ENCODE measurements at regions not wholly inside any gene's neighbourhood (a gene's known extent, or its start where the extent isn't known, plus 50 kb on each side); places are given as distances from the start of the nearest gene placed in this dataset.

DNA sequence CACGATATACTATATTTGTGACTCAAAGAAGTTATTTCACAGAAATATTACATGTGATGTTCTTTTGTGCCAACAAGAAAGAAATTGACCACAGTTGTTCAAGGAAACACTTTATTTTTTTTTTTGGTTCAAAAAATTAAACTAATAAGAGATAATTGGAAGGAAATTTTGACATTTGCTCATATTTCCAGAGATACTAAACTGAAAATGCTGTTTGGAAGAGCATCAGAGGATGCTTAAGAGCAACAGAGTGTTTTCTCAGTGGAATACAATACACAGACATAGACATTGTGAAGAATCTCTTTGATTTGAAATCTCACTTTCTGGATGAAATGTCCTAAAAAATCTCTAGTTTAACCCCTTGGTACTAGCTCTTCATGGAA is 760.4 kb upstream of the CXADR start:
- Histone ChIP-seq H3K27ac (ENCODE audit: low read length) (no peak overlapping the region), H3K9me3 (ENCODE audit: control insufficient read depth in 2 of 2, low read length in 2 of 2) (no peaks in the 10 kb centered on the region), H3K36me3 (ENCODE audit: control insufficient read depth in 2 of 2, insufficient read depth in 2 of 2, low read length in 2 of 2) (no peaks in the 10 kb centered on the region), H3K9ac (ENCODE audit: low read length in 2 of 2) (no peak overlapping the region), H3K4me3 (ENCODE audit: low read length in 2 of 2) (no peak overlapping the region), H3K27me3 (ENCODE audit: control insufficient read depth in 1 of 2, insufficient read depth in 2 of 2, low read length in 2 of 2) (no peaks in the 10 kb centered on the region), H3K4me1 (ENCODE audit: control insufficient read depth, insufficient read depth, low read length) (peaks cover 4% of the 10 kb centered on the region)

DNA sequence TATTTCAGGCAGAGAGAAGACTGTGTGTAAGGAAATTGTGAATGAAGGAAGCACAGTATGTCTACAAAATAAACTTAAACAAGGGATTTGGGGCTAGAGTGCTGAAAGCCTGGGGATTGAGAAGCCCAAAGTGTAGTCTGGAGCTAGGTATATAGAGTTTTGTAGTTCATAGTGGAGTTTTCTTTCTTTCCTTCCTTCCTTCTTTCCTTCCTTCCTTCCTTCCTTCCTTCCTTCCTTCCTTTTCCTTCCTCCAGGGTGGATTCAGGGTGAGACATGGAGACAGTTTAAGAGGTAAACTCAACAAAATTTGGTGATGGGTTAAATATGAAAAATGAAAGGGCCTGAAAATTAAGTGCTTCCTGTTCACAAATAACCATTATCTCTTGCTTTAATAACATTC is 757.8 kb upstream of the CXADR start:
- H3K4me1 ChIP-seq (ENCODE audit: control insufficient read depth, insufficient read depth, low read length), result peaks cover 4% of the 10 kb centered on the region
- no peak overlapping the region for H3K27ac ChIP-seq (ENCODE audit: low read length)
- no peak overlapping the region for H3K9ac ChIP-seq (ENCODE audit: low read length in 2 of 2)
- H3K27me3 ChIP-seq (ENCODE audit: control insufficient read depth in 1 of 2, insufficient read depth in 2 of 2, low read length in 2 of 2), result no peaks in the 10 kb centered on the region
- H3K36me3 ChIP-seq (ENCODE audit: control insufficient read depth in 2 of 2, insufficient read depth in 2 of 2, low read length in 2 of 2), result no peaks in the 10 kb centered on the region
- no peak overlapping the region for H3K4me3 ChIP-seq (ENCODE audit: low read length in 2 of 2)
- no peaks in the 10 kb centered on the region for H3K9me3 ChIP-seq (ENCODE audit: control insufficient read depth in 2 of 2, low read length in 2 of 2)

DNA sequence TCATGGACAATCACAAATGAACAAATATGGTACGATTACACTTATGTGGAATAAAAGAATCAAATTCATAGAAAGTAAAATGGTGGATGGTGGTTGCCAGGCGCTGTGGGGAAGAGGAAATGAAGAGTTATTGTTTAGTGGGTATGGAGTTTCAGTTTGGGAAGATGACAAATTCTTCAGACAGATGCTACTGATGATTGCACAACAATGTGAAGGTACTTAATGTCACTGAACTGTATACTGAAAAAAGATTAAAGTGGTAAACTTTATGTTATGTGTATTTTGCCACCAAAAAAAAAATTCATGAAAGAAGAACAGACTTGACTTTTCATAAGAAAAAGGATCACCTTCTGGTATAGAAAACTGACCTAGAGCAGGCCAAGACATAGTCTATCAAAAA is 745.6 kb upstream of the CXADR start:
- no peak overlapping the region for H3K9ac ChIP-seq (ENCODE audit: low read length in 2 of 2)
- H3K36me3 ChIP-seq (ENCODE audit: control insufficient read depth in 2 of 2, insufficient read depth in 2 of 2, low read length in 2 of 2), result no peaks in the 10 kb centered on the region
- H3K27ac ChIP-seq (ENCODE audit: low read length), result no peak overlapping the region
- no peaks in the 10 kb centered on the region for H3K4me1 ChIP-seq (ENCODE audit: control insufficient read depth, insufficient read depth, low read length)
- no peaks in the 10 kb centered on the region for H3K9me3 ChIP-seq (ENCODE audit: control insufficient read depth in 2 of 2, low read length in 2 of 2)
- no peak overlapping the region for H3K4me3 ChIP-seq (ENCODE audit: low read length in 2 of 2)
- no peaks in the 10 kb centered on the region for H3K27me3 ChIP-seq (ENCODE audit: control insufficient read depth in 1 of 2, insufficient read depth in 2 of 2, low read length in 2 of 2)

DNA sequence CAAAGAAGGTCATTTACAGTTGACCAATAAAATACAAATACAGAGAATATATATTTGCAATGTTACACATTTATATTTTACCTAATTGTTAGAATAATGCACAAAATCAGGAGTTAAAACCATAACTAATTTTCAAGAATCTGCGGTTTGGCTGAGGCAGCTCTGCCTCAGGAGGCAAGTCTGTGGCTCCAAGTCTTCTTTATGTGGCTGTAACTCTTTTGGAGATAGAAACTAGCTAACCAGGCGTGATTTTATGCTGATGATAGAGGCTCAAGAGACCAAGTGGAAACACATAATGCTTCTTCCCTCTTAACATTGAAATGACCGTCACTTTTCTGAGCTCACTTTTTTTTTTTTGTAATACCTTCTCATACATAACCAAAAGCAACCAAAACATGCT is 744.7 kb upstream of the CXADR start:
- no peaks in the 10 kb centered on the region for H3K36me3 ChIP-seq (ENCODE audit: control insufficient read depth in 2 of 2, insufficient read depth in 2 of 2, low read length in 2 of 2)
- no peaks in the 10 kb centered on the region for H3K27me3 ChIP-seq (ENCODE audit: control insufficient read depth in 1 of 2, insufficient read depth in 2 of 2, low read length in 2 of 2)
- H3K4me1 ChIP-seq (ENCODE audit: control insufficient read depth, insufficient read depth, low read length), result no peaks in the 10 kb centered on the region
- H3K9ac ChIP-seq (ENCODE audit: low read length in 2 of 2), result no peak overlapping the region
- no peak overlapping the region for H3K27ac ChIP-seq (ENCODE audit: low read length)
- no peaks in the 10 kb centered on the region for H3K9me3 ChIP-seq (ENCODE audit: control insufficient read depth in 2 of 2, low read length in 2 of 2)
- H3K4me3 ChIP-seq (ENCODE audit: low read length in 2 of 2), result no peak overlapping the region

DNA sequence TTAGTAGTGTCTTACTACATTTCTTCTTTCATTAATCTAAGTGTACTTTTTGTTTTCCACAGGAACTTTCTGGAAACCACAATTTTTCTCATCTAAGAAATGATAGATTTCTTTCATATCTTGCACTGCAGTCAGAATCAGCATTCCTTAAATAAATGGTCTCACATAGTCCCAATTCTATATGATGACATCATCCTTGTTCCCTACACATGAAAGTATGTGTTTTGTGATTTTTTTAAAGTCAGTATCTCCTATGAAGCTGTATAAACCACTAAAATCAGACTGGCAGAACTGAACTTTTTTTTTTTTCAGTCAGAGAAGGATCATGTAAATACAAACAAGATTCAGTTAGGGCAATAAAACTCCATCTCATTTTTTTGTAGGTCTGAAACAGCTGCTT is 742.6 kb upstream of the CXADR start:
- Histone ChIP-seq H3K4me3 (ENCODE audit: low read length in 2 of 2) (no peak overlapping the region), H3K27ac (ENCODE audit: low read length) (no peak overlapping the region), H3K9me3 (ENCODE audit: control insufficient read depth in 2 of 2, low read length in 2 of 2) (no peaks in the 10 kb centered on the region), H3K36me3 (ENCODE audit: control insufficient read depth in 2 of 2, insufficient read depth in 2 of 2, low read length in 2 of 2) (no peaks in the 10 kb centered on the region), H3K27me3 (ENCODE audit: control insufficient read depth in 1 of 2, insufficient read depth in 2 of 2, low read length in 2 of 2) (no peaks in the 10 kb centered on the region), H3K4me1 (ENCODE audit: control insufficient read depth, insufficient read depth, low read length) (no peaks in the 10 kb centered on the region), H3K9ac (ENCODE audit: low read length in 2 of 2) (no peak overlapping the region)

DNA sequence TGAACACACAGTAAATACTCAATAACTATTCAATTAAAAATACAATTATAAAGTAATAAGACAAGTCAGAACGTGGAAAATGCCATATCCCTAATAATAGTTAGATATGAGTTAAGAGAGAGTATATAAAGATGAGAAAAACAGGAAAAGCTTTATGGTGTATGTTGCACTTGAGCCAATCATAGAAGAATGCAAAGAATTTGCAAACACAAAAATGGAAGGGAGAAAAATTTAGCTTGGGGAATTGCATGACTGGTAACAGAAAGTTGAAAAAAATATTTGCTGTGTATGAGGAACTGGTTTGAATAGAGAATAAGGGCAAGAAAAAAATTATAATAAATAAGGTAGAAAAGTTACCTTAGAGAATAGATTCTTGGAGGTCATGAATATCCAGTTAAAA is 739.6 kb upstream of the CXADR start:
- no peaks in the 10 kb centered on the region for H3K27me3 ChIP-seq (ENCODE audit: control insufficient read depth in 1 of 2, insufficient read depth in 2 of 2, low read length in 2 of 2)
- H3K9ac ChIP-seq (ENCODE audit: low read length in 2 of 2), result no peak overlapping the region
- H3K4me1 ChIP-seq (ENCODE audit: control insufficient read depth, insufficient read depth, low read length), result no peaks in the 10 kb centered on the region
- H3K27ac ChIP-seq (ENCODE audit: low read length), result no peak overlapping the region
- no peaks in the 10 kb centered on the region for H3K9me3 ChIP-seq (ENCODE audit: control insufficient read depth in 2 of 2, low read length in 2 of 2)
- no peak overlapping the region for H3K4me3 ChIP-seq (ENCODE audit: low read length in 2 of 2)
- no peaks in the 10 kb centered on the region for H3K36me3 ChIP-seq (ENCODE audit: control insufficient read depth in 2 of 2, insufficient read depth in 2 of 2, low read length in 2 of 2)

DNA sequence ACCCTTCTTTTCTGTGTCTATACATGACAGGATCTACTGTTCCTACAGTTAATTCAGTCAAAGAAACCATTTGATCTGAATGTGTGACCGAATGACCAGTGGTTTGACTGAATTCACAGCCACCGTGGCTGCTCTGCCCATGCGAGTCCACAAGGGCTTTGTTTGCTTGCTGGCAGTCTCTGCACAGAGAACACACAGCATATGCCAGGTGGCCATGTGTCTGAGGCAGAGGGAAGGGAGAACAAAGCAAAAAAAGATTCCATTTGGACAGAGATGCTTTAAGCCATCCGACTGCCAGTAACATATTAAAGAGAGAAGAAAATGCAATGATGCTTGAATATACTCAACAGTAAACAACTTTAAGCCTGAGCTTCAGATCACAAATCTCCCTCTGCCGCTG is 737.8 kb upstream of the CXADR start:
- Histone ChIP-seq H3K9ac (ENCODE audit: low read length in 2 of 2) (no peak overlapping the region), H3K4me1 (ENCODE audit: control insufficient read depth, insufficient read depth, low read length) (no peaks in the 10 kb centered on the region), H3K27me3 (ENCODE audit: control insufficient read depth in 1 of 2, insufficient read depth in 2 of 2, low read length in 2 of 2) (no peaks in the 10 kb centered on the region), H3K4me3 (ENCODE audit: low read length in 2 of 2) (no peak overlapping the region), H3K9me3 (ENCODE audit: control insufficient read depth in 2 of 2, low read length in 2 of 2) (no peaks in the 10 kb centered on the region), H3K36me3 (ENCODE audit: control insufficient read depth in 2 of 2, insufficient read depth in 2 of 2, low read length in 2 of 2) (no peaks in the 10 kb centered on the region), H3K27ac (ENCODE audit: low read length) (no peak overlapping the region)

DNA sequence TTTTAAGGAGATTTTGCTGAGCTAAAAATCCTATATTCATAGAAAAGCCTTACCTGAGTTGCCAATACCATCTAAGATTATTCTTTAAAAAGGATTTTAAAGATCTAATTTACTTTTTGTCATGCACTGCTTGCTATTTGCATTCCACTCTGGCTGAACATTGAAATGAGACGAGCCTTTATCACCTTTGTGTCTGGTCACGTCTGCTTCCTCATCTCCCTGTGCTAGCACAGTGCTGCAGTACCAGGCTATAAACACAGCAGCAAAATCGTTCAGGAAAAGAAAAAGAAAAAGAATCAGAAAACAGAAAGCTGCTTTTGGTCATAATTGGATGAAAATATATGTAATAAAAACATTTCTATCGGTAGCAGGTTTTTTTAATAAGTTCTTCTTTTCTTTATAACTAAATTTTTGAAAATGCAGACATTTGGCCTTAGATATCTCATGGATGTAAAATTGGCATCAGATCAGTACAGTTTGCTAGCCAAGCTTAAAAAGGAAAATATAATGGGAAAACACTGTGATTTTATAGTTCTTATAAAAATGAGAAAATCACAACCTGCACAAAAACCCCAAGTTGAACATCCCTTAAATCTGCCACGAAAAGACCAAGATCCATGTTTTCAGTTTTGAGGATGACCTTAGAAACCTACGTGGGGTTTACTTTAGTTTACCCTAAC is 735.7 kb upstream of the CXADR start:
- Histone ChIP-seq H3K4me1 (ENCODE audit: control insufficient read depth, insufficient read depth, low read length) (no peaks in the 10 kb centered on the region), H3K9me3 (ENCODE audit: control insufficient read depth in 2 of 2, low read length in 2 of 2) (no peaks in the 10 kb centered on the region), H3K4me3 (ENCODE audit: low read length in 2 of 2) (no peak overlapping the region), H3K27me3 (ENCODE audit: control insufficient read depth in 1 of 2, insufficient read depth in 2 of 2, low read length in 2 of 2) (no peaks in the 10 kb centered on the region), H3K27ac (ENCODE audit: low read length) (no peak overlapping the region), H3K9ac (ENCODE audit: low read length in 2 of 2) (no peak overlapping the region), H3K36me3 (ENCODE audit: control insufficient read depth in 2 of 2, insufficient read depth in 2 of 2, low read length in 2 of 2) (no peaks in the 10 kb centered on the region)

DNA sequence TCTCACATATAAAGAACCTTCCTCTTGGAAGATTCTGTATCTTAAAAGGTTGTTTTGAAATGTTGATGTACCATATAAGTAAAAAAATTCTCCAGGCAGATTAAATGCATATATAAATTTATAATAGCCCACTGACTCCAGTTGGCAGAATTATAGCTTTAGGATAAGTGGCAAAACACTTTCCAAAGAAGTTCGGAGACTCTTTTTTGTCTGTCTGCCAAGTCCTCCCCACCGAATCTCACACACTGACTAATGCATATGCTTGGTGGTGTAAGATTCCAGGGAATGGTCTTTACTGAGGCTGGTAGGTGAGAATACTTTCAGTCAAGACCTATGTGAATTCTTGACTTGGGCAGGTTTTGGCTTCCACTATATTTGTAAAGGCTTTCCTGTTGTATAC is 724.3 kb upstream of the CXADR start:
- Histone ChIP-seq H3K27ac (ENCODE audit: low read length) (no peak overlapping the region), H3K4me3 (ENCODE audit: low read length in 2 of 2) (no peak overlapping the region), H3K9me3 (ENCODE audit: control insufficient read depth in 2 of 2, low read length in 2 of 2) (no peaks in the 10 kb centered on the region), H3K27me3 (ENCODE audit: control insufficient read depth in 1 of 2, insufficient read depth in 2 of 2, low read length in 2 of 2) (no peaks in the 10 kb centered on the region), H3K9ac (ENCODE audit: low read length in 2 of 2) (no peak overlapping the region), H3K36me3 (ENCODE audit: control insufficient read depth in 2 of 2, insufficient read depth in 2 of 2, low read length in 2 of 2) (no peaks in the 10 kb centered on the region), H3K4me1 (ENCODE audit: control insufficient read depth, insufficient read depth, low read length) (no peaks in the 10 kb centered on the region)

DNA sequence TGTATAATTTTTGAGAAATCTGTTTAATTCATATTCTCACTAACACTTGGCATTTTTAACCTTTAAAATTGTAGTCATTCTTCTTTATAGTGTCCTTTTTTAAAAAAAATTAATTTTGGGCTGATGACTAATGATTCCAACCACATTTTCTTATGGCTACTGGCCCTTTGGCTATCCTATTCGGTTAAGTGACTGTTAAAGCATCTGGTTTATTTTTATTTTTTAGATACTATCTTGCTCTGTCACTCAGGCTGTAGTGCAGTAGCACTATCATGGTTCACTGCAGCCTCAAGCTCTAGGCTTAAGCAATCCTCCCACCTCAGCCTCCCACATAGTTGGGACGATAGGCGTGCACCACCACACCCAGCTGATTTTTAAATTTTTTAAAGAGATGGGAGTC is 723.2 kb upstream of the CXADR start:
- no peak overlapping the region for H3K9ac ChIP-seq (ENCODE audit: low read length in 2 of 2)
- H3K36me3 ChIP-seq (ENCODE audit: control insufficient read depth in 2 of 2, insufficient read depth in 2 of 2, low read length in 2 of 2), result no peaks in the 10 kb centered on the region
- H3K27ac ChIP-seq (ENCODE audit: low read length), result no peak overlapping the region
- H3K27me3 ChIP-seq (ENCODE audit: control insufficient read depth in 1 of 2, insufficient read depth in 2 of 2, low read length in 2 of 2), result no peaks in the 10 kb centered on the region
- no peak overlapping the region for H3K4me3 ChIP-seq (ENCODE audit: low read length in 2 of 2)
- no peaks in the 10 kb centered on the region for H3K4me1 ChIP-seq (ENCODE audit: control insufficient read depth, insufficient read depth, low read length)
- H3K9me3 ChIP-seq (ENCODE audit: control insufficient read depth in 2 of 2, low read length in 2 of 2), result no peaks in the 10 kb centered on the region

DNA sequence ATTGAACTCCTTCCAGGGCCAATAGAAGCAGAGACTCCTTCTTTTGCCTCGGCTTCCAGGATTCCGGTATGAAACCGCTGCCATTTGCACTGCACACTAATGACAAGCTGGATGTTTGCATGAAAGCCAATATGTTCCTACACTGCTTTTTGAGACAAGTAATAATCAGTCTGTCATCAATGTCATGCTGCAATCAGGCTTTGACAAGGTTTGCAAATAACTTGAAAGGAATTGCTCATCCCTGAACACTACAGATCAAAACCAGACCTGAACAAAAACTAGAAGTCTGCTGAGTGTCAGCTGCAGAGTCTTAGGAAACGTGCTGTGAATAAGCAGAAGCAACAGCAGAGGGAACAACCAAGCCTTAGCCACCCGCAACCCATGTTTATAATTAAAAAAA is 720.7 kb upstream of the CXADR start:
- Histone ChIP-seq H3K4me3 (ENCODE audit: low read length in 2 of 2) (no peak overlapping the region), H3K27ac (ENCODE audit: low read length) (no peak overlapping the region), H3K9ac (ENCODE audit: low read length in 2 of 2) (no peak overlapping the region), H3K9me3 (ENCODE audit: control insufficient read depth in 2 of 2, low read length in 2 of 2) (no peaks in the 10 kb centered on the region), H3K36me3 (ENCODE audit: control insufficient read depth in 2 of 2, insufficient read depth in 2 of 2, low read length in 2 of 2) (no peaks in the 10 kb centered on the region), H3K4me1 (ENCODE audit: control insufficient read depth, insufficient read depth, low read length) (no peaks in the 10 kb centered on the region), H3K27me3 (ENCODE audit: control insufficient read depth in 1 of 2, insufficient read depth in 2 of 2, low read length in 2 of 2) (no peaks in the 10 kb centered on the region)
